PC-3 (cell line): ENCODE measurements at regions not wholly inside any gene's neighbourhood (a gene's known extent, or its start where the extent isn't known, plus 50 kb on each side); places are given as distances from the start of the nearest gene placed in this dataset.

ENCODE experiments used
- EZH2phosphoT487 ChIP-seq: fragments of 300-600 bp; sonication (generic); IDR thresholded peaks from 2 replicates; pipeline ENCODE4 v1.6.1; 2018; ENCODE audit warnings: mild to moderate bottlenecking, antibody characterized with exemption, low read length, borderline replicate concordance
- TF ChIP-seq, protein P1 (sequence below): fragments of 300-600 bp; sonication (generic); conservative IDR thresholded peaks from 2 replicates; pipeline ENCODE4 v1.5.1; 2017; ENCODE audit warnings: antibody characterized with exemption, low read depth, mild to moderate bottlenecking, low read length

DNA sequence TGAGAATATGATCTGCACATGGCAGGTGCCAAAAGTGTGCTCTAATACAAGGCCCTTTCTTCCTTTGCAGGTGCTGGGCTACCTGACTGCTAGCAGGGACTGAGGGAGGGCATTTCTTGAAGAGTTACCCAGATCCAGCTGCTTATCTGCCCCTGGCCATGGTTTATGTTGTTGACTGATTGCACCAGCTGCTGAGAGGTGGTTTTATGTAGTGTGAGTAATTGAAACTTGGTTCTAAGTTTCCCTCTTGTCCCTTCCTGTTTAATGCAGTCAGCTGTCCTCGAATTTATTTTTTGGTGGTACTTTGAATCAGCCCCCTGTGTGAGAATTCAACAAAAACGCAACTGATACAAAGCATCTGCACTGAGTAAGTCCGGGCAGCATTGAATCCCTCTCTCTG is 288.3 kb upstream of the C2CD4B start:
- TF ChIP-seq EZH2phosphoT487 = no peak
- TF ChIP-seq, protein P1, sequence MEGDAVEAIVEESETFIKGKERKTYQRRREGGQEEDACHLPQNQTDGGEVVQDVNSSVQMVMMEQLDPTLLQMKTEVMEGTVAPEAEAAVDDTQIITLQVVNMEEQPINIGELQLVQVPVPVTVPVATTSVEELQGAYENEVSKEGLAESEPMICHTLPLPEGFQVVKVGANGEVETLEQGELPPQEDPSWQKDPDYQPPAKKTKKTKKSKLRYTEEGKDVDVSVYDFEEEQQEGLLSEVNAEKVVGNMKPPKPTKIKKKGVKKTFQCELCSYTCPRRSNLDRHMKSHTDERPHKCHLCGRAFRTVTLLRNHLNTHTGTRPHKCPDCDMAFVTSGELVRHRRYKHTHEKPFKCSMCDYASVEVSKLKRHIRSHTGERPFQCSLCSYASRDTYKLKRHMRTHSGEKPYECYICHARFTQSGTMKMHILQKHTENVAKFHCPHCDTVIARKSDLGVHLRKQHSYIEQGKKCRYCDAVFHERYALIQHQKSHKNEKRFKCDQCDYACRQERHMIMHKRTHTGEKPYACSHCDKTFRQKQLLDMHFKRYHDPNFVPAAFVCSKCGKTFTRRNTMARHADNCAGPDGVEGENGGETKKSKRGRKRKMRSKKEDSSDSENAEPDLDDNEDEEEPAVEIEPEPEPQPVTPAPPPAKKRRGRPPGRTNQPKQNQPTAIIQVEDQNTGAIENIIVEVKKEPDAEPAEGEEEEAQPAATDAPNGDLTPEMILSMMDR = no peak
